ENCODE measurements at regions not wholly inside any gene's neighbourhood (a gene's known extent, or its start where the extent isn't known, plus 50 kb on each side); places are given as distances from the start of the nearest gene placed in this dataset.

DNA sequence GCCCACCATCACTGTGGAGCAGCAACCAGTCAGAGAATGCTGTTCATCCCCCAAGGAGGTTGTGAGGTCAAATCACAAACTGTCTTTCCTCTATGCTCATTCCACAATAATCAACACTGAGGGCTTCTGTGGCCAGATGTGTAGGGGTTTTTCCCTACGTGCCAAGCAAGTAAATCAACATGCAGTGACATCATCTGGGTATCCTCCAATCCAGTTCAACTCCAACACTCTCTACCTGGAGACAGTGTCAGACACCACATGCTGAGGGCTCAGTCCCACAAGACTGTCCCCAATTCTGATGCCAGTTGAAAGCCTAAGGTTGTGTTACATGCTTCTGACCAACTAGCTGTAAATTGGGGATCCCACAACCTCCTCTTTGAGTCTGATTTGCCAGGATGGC is 57.3 kb upstream of the DMRT1 start:
- ChIA-PET POLR2A (no interaction called here), CTCF (interaction anchor here (1.2 to 1.7 kb wide), 2 partner anchors 8 to 23 kb away, joined by 3 to 5 read pairs; no protein-coding TSS in a partner anchor)
- TF ChIP-seq CTCF (IDR thresholded peaks at IDR 0.05; ENCODE audit: control extremely low read depth, extremely low read depth, low read depth, missing control alignments): no peak
- DNase-seq (ENCODE audit: extremely low spot score): no peak

DNA sequence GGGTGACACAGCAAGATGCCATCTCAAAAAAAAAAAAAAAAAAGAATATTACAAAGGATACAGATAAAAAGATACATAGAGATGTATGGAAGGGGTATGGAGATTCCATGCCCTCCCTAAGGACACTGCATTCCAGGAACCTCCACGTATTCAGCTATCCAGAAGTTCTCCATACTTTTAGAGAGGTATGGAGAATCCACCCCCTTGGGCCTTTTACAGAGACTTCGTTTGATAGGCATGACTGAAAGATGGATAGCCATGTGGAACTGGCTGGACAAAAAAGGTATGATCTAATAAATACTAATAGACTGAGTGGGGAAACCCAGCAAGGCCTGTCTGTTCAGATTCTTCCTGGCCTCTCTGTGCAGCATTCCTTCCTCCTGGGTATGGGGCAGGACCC is 56.6 kb upstream of the DMRT1 start:
- TF ChIP-seq CTCF (IDR thresholded peaks at IDR 0.05; ENCODE audit: control extremely low read depth, extremely low read depth, low read depth, missing control alignments): no peak
- DNase-seq (ENCODE audit: extremely low spot score): no peak
- POLR2A ChIA-PET: no interaction called here
- CTCF ChIA-PET: interaction anchor here (1.2 kb wide), 2 partner anchors 14 to 23 kb away, joined by 3 to 4 read pairs; no protein-coding TSS in a partner anchor

DNA sequence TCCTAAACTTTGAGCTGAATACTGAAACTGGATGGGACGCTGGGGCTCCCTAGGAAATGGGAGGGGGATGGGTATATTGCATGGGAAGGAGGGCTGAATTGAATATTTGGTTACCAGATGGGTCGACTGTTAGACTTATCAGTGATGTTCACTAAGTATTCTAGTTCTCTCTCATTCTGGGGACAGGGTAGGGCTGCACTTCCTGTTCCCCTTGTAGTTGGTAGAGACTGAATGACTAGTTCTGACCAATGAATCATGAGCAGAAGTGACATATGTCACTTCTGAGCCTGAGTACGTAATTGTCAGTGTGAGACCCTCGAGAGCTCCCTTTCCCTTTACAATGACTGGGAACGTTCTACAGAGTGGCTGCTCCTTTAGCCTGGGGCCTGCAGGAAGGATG is 55.5 kb upstream of the DMRT1 start:
- CTCF ChIA-PET: interaction anchor here (0.8 to 1.2 kb wide), 3 partner anchors 9 to 28 kb away, joined by 3 to 4 read pairs (median 3); no protein-coding TSS in a partner anchor
- DNase-seq (ENCODE audit: extremely low spot score): no peak
- TF ChIP-seq CTCF (IDR thresholded peaks at IDR 0.05; ENCODE audit: control extremely low read depth, extremely low read depth, low read depth, missing control alignments): no peak
- POLR2A ChIA-PET: no interaction called here

DNA sequence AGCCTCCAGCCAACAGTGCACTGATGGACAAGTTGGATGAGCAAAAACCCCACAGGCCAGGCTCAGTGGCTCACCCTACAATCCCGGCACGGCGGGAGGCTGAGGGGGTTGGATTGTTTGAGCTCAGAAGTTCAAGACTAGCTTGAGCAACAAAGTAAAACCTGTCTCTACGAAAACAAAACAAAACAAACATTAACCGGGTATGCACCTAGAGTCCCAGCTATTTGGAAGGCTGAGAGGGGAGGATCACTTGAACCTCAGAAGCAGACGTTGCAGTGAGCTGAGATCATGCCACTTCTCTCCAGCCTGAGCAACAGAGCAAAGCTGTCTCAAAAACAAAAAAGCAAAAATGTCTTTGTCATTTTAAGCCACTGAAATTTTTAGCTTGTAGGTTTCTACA is 55.1 kb upstream of the DMRT1 start:
- DNase-seq (ENCODE audit: extremely low spot score): no peak
- no peak for TF ChIP-seq CTCF (IDR thresholded peaks at IDR 0.05; ENCODE audit: control extremely low read depth, extremely low read depth, low read depth, missing control alignments)
- ChIA-PET CTCF (interaction anchor here (0.8 to 1.2 kb wide), 3 partner anchors 9 to 29 kb away, joined by 3 to 4 read pairs (median 3); no protein-coding TSS in a partner anchor), POLR2A (no interaction called here)

GRCh38 chr9:788777-789176 is 52.7 kb upstream of the DMRT1 start:
- ChIA-PET CTCF (interaction anchor here (1.1 kb wide), 1 partner anchor 15 kb away, joined by 3 read pairs; no protein-coding TSS in a partner anchor), POLR2A (no interaction called here)
- TF ChIP-seq CTCF (IDR thresholded peaks at IDR 0.05; ENCODE audit: control extremely low read depth, extremely low read depth, low read depth, missing control alignments): no peak
- DNase-seq (ENCODE audit: extremely low spot score): no peak
